Mucosa of rectum (tissue), 2 donors: ENCODE measurements at regions not wholly inside any gene's neighbourhood (a gene's known extent, or its start where the extent isn't known, plus 50 kb on each side); places are given as distances from the start of the nearest gene placed in this dataset.

ENCODE experiments used
- H3K27ac ChIP-seq, 2 donors: one replicate each; pipeline ENCODE4 v1.7.0; 2013; ENCODE audit warnings: inconsistent platforms in 2 of 2, low read depth in 2 of 2, low read length in 2 of 2
- H3K27me3 ChIP-seq, 2 donors: one replicate each; pipeline ENCODE4 v1.7.0; 2013; ENCODE audit warnings: low read length in 2 of 2; ENCODE audit not compliant: control insufficient read depth in 2 of 2, insufficient read depth in 2 of 2
- H3K36me3 ChIP-seq, 2 donors: one replicate each; pipeline ENCODE4 v1.7.0; 2013; ENCODE audit warnings: low read length in 2 of 2; ENCODE audit not compliant: control insufficient read depth in 2 of 2, insufficient read depth in 2 of 2
- H3K4me1 ChIP-seq, 2 donors: one replicate each; pipeline ENCODE4 v1.7.0; 2013; ENCODE audit warnings: low read length in 2 of 2, mild to moderate bottlenecking in 1 of 2; ENCODE audit not compliant: control insufficient read depth in 2 of 2, insufficient read depth in 2 of 2
- H3K4me3 ChIP-seq, 2 donors: one replicate each; pipeline ENCODE4 v1.7.0; 2013; ENCODE audit warnings: low read length in 2 of 2
- H3K9ac ChIP-seq, 2 donors: one replicate each; pipeline ENCODE4 v1.7.0; 2013; ENCODE audit warnings: low read length in 2 of 2, low read depth in 1 of 2, mild to moderate bottlenecking in 1 of 2
- H3K9me3 ChIP-seq, 2 donors: one replicate each; pipeline ENCODE4 v1.7.0; 2013; ENCODE audit warnings: low read length in 2 of 2; ENCODE audit not compliant: control insufficient read depth in 2 of 2
- donor health status: healthy.
- donor health status: Normal muscosa, but diverticular disease.

- H3K27ac ChIP-seq = no peak overlapping the region
- no peaks in the 10 kb centered on the region for H3K36me3 ChIP-seq
- no peak overlapping the region for H3K9ac ChIP-seq
- H3K27me3 ChIP-seq = no peaks in the 10 kb centered on the region
- H3K9me3 ChIP-seq = peaks cover 0 to 2% of the 10 kb centered on the region in 2 donors
- no peak overlapping the region for H3K4me3 ChIP-seq
- no peaks in the 10 kb centered on the region for H3K4me1 ChIP-seq
These were observed 145.0 kb upstream of the C21orf91 start for GRCh38 chr21:17964199-17964598.

- no peak overlapping the region for H3K27ac ChIP-seq
- H3K9me3 ChIP-seq = no peaks in the 10 kb centered on the region
- H3K9ac ChIP-seq = no peak overlapping the region
- no peaks in the 10 kb centered on the region for H3K4me1 ChIP-seq
- H3K4me3 ChIP-seq = no peak overlapping the region
- H3K36me3 ChIP-seq = no peaks in the 10 kb centered on the region
- H3K27me3 ChIP-seq = no peaks in the 10 kb centered on the region
These were observed 131.4 kb upstream of the C21orf91 start for GRCh38 chr21:17950591-17950990.

DNA sequence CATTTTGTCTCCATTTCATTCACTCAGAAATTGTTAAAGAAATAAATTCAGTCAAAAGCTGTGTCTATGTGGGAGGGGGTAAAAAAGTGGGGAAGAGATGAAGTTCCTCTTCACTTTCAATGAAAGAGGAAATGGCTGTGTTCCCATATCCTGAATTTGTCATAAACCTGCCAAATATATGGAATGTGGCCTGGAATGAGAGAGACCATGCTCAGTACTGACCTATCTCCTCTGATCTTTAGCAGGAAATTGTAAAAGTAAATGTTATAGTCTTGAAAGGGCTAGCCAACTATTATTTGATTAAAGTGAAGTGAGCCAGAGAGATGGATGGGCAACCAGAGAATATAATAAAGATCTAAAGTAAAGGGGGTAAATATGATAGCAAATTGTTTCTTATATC, 130.3 kb upstream of the C21orf91 start:
- H3K36me3 ChIP-seq = no peaks in the 10 kb centered on the region
- no peaks in the 10 kb centered on the region for H3K9me3 ChIP-seq
- no peak overlapping the region for H3K4me3 ChIP-seq
- no peaks in the 10 kb centered on the region for H3K27me3 ChIP-seq
- H3K9ac ChIP-seq = no peak overlapping the region
- H3K27ac ChIP-seq = no peak overlapping the region
- no peaks in the 10 kb centered on the region for H3K4me1 ChIP-seq

GRCh38 chr21:17947531-17947930, 128.4 kb upstream of the C21orf91 start:
- H3K27me3 ChIP-seq = no peaks in the 10 kb centered on the region
- H3K27ac ChIP-seq = no peak overlapping the region
- no peak overlapping the region for H3K9ac ChIP-seq
- no peaks in the 10 kb centered on the region for H3K9me3 ChIP-seq
- no peak overlapping the region for H3K4me3 ChIP-seq
- no peaks in the 10 kb centered on the region for H3K4me1 ChIP-seq
- H3K36me3 ChIP-seq = no peaks in the 10 kb centered on the region

- no peaks in the 10 kb centered on the region for H3K36me3 ChIP-seq
- H3K9me3 ChIP-seq = no peaks in the 10 kb centered on the region
- no peaks in the 10 kb centered on the region for H3K27me3 ChIP-seq
- no peak overlapping the region for H3K9ac ChIP-seq
- H3K27ac ChIP-seq = no peak overlapping the region
- no peaks in the 10 kb centered on the region for H3K4me1 ChIP-seq
- peak overlapping the region in 1 of 2 donors; percentile 13 for H3K4me3 ChIP-seq
These were observed 111.9 kb upstream of the C21orf91 start for GRCh38 chr21:17931080-17931479.

DNA sequence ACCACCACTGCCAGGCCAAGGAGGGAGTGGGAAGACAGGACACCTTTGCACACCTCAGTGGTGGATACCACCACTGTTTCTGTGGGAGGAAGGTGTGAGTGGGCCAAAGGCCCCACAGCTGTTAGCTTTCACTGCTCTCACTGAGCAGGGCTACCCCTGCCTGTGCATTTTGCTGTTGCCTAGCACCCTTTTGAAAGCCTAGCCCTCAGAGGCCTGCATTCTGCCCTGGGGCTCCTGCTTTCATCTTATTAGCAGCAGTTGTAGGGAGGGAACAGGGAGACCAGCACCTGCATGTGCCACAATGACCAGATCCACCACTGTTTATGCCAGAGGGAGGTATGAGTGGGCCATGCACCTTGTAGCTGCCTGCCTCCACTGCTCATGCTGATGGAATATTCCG, 110.9 kb upstream of the C21orf91 start:
- Histone ChIP-seq H3K27me3 (no peaks in the 10 kb centered on the region), H3K9me3 (no peaks in the 10 kb centered on the region), H3K36me3 (no peaks in the 10 kb centered on the region), H3K9ac (no peak overlapping the region), H3K27ac (no peak overlapping the region), H3K4me1 (no peaks in the 10 kb centered on the region), H3K4me3 (no peak overlapping the region)

GRCh38 chr21:17929510-17929909, 110.4 kb upstream of the C21orf91 start:
- Histone ChIP-seq H3K27ac (no peak overlapping the region), H3K4me3 (no peak overlapping the region), H3K4me1 (no peaks in the 10 kb centered on the region), H3K36me3 (no peaks in the 10 kb centered on the region), H3K27me3 (no peaks in the 10 kb centered on the region), H3K9ac (no peak overlapping the region), H3K9me3 (no peaks in the 10 kb centered on the region)

DNA sequence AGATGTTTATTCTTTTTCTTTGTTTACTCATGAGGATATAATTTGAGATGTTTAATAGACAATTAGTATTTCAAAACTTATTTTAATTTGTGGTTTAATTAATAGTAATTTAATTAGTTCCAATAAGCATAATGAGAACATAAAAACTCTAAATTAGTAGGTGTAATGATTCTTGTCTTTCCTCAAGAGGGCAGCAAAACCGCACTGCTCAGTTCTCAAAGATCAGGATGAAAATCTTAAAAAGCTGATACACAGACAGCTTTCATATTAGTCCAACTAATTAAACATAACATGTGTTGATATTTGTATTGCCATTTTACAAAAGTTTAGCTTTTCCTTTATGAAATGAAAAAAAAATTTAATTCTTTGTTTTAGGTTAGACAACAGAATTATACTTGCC, 106.7 kb upstream of the C21orf91 start:
- Histone ChIP-seq H3K9me3 (no peaks in the 10 kb centered on the region), H3K27ac (no peak overlapping the region), H3K27me3 (no peaks in the 10 kb centered on the region), H3K4me1 (no peaks in the 10 kb centered on the region), H3K4me3 (no peak overlapping the region), H3K36me3 (no peaks in the 10 kb centered on the region), H3K9ac (no peak overlapping the region)

- Histone ChIP-seq H3K9ac (no peak overlapping the region), H3K4me1 (no peaks in the 10 kb centered on the region), H3K27ac (no peak overlapping the region), H3K4me3 (no peak overlapping the region), H3K36me3 (no peaks in the 10 kb centered on the region), H3K9me3 (no peaks in the 10 kb centered on the region), H3K27me3 (no peaks in the 10 kb centered on the region)
These were observed 105.9 kb upstream of the C21orf91 start for GRCh38 chr21:17925000-17925610.

GRCh38 chr21:17921579-17922530, 102.7 kb upstream of the C21orf91 start:
- no peaks in the 10 kb centered on the region for H3K36me3 ChIP-seq
- H3K9me3 ChIP-seq = no peaks in the 10 kb centered on the region
- H3K27me3 ChIP-seq = no peaks in the 10 kb centered on the region
- no peaks in the 10 kb centered on the region for H3K4me1 ChIP-seq
- H3K4me3 ChIP-seq = no peak overlapping the region
- H3K27ac ChIP-seq = no peak overlapping the region
- H3K9ac ChIP-seq = no peak overlapping the region
